ENCODE measurements at regions not wholly inside any gene's neighbourhood (a gene's known extent, or its start where the extent isn't known, plus 50 kb on each side); places are given as distances from the start of the nearest gene placed in this dataset.
"Not testable (repeated sequence)": the region's sequence is repeated elsewhere in the genome, so short reads cannot be mapped to it uniquely, and the experiment has no call there.

DNA sequence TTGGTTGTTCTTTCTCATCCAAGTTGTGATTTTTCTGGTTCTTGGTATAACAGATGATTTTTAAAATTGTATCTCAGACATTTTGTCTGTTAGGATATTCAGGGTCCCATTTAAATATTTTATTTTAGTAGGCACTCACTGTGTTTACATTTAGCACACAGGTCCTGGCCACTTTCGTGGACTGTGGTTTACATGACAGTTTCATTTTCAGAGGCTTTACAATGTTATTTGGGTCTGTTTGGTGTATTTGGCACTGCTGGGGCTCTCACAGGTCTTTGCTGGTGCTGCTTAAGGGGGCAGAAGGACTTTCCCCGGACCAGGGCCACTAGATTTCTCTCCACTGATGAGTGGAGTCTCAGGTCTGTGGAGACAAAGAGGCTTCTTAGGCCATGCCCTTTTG is 75.5 kb upstream of the TGM3 start:
- no peaks in the 10 kb centered on the region for H3K4me1 ChIP-seq (ENCODE audit: control insufficient read depth, insufficient read depth, low read length, poor library complexity, severe bottlenecking)
- H3K9me3 ChIP-seq (ENCODE audit: control insufficient read depth, low read length): peaks cover 7% of the 10 kb centered on the region
- 67% methylated on average over 1 of the region's 2 CpGs; no CpG with 5 or more reads in 1 of the 2 experiments for WGBS, 2 experiments (ENCODE audit: insufficient coverage in 2 of 2)
- H3K27ac ChIP-seq (ENCODE audit: low read depth, low read length, severe bottlenecking): no peak overlapping the region
- H3K36me3 ChIP-seq (ENCODE audit: control insufficient read depth, insufficient read depth, low read length): no peaks in the 10 kb centered on the region
- H3K4me3 ChIP-seq (ENCODE audit: extremely low read depth, insufficient read depth, low read length, poor library complexity, severe bottlenecking): no peak overlapping the region

DNA sequence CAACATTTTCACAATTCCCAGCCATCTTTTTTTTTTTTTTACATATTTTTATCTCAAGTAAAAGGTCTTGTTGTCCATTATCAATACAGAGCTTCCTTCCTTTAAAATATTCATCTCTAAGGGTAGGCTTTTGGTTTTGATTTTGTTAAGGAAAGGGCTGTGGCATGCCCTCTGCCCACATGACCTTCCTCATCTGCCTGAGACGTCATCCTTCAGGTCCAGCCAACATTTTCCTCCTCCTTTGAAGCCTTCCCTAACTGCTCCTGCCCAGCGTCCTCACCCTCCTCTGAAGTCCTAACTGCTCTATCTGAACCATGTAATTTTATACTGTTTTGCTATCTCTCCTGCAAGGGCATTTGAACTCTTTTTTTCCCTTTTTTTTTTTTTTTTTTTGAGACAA is 73.9 kb upstream of the TGM3 start:
- no peaks in the 10 kb centered on the region for H3K4me1 ChIP-seq (ENCODE audit: control insufficient read depth, insufficient read depth, low read length, poor library complexity, severe bottlenecking)

DNA sequence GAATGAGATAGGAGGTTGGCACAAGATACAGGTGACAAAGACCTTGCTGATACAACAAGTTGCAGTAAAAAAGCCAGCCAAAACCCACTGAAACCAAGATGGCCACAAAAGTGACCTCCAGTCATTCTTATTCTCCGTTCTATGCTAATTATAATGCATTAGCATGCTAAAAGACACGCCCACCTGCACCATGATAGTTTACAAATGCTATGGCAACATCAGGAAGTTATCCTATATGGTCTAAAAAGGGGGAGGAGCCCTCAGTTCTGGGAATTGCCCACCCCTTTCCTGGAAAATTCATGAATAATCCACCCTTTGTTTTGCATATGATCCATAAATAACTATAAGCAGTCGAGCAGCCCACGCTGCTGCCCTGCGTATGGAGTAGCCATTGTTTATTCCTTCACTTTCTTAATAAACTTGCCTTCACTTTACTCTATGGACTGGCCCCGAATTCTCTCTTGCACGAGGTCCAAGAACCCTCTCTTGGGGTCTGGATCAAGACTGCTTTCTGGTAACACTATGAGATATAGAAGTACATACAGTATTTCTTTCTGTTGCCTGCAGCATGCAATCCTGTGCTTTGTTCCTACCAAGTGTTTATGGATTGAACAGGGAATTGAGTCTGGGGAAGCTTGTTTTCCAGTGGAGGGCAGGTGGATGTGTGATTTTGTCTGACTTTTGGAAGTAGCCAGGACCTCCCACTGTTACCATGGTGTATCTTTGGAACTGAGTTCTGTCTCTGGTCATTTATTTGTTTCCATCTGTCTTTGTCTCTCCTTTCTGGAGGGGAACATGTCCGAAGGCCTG is 72.0 kb upstream of the TGM3 start:
- Histone ChIP-seq H3K4me3 (ENCODE audit: extremely low read depth, insufficient read depth, low read length, poor library complexity, severe bottlenecking) (no peak overlapping the region), H3K9me3 (ENCODE audit: control insufficient read depth, low read length) (peaks cover 7% of the 10 kb centered on the region), H3K4me1 (ENCODE audit: control insufficient read depth, insufficient read depth, low read length, poor library complexity, severe bottlenecking) (no peaks in the 10 kb centered on the region), H3K36me3 (ENCODE audit: control insufficient read depth, insufficient read depth, low read length) (no peaks in the 10 kb centered on the region), H3K27ac (ENCODE audit: low read depth, low read length, severe bottlenecking) (no peak overlapping the region)
- 90 to 95% methylated on average over 4 to 6 of the region's 8 CpGs for WGBS, 2 experiments (ENCODE audit: insufficient coverage in 2 of 2)

More for the DNA sequence above, 73.9 kb upstream of the TGM3 start:
- Histone ChIP-seq H3K9me3 (ENCODE audit: control insufficient read depth, low read length) (peaks cover 7% of the 10 kb centered on the region), H3K27ac (ENCODE audit: low read depth, low read length, severe bottlenecking) (no peak overlapping the region), H3K36me3 (ENCODE audit: control insufficient read depth, insufficient read depth, low read length) (no peaks in the 10 kb centered on the region), H3K4me3 (ENCODE audit: extremely low read depth, insufficient read depth, low read length, poor library complexity, severe bottlenecking) (no peak overlapping the region)
- 75 to 83% methylated on average over 2 of the region's 2 CpGs for WGBS, 2 experiments (ENCODE audit: insufficient coverage in 2 of 2)

DNA sequence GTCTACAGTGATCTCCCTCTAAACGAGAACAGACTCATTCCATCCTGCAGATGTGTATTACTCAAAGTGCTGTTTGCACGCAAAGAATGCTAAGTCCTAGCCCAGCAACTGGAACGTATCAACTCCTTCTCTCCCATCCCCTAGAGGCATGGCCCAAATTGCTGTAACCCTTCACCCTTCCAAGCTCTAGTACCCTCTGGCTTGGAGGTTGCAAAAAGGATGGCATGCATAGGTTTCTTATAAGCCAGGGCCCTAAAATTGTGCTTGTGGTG is 71.5 kb upstream of the TGM3 start:
- 95 to 100% methylated on average over 1 to 3 of the region's 3 CpGs for WGBS, 2 experiments (ENCODE audit: insufficient coverage in 2 of 2)
- no peaks in the 10 kb centered on the region for H3K36me3 ChIP-seq (ENCODE audit: control insufficient read depth, insufficient read depth, low read length)
- H3K27ac ChIP-seq (ENCODE audit: low read depth, low read length, severe bottlenecking): no peak overlapping the region
- H3K4me1 ChIP-seq (ENCODE audit: control insufficient read depth, insufficient read depth, low read length, poor library complexity, severe bottlenecking): no peaks in the 10 kb centered on the region
- no peak overlapping the region for H3K4me3 ChIP-seq (ENCODE audit: extremely low read depth, insufficient read depth, low read length, poor library complexity, severe bottlenecking)
- H3K9me3 ChIP-seq (ENCODE audit: control insufficient read depth, low read length): peaks cover 7% of the 10 kb centered on the region

DNA sequence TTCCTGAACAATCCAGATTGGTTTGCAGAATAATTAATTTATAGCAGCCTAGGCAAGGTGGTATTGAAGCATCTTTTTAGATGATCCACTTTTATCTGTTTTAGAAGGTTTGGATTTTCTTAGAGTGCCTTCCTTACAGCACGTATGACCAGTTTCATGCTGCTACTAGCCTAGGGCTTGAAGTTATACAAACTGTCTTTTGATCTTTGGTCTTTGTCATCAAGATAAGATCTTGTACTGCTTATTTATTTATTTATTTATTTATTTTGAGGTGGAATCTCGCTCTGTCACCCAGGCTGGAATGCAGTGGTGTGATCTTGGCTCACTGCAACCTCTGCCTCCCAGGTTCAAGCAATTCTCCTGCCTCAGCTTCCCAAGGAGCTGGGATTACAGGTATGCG is 68.5 kb upstream of the TGM3 start:
- H3K4me3 ChIP-seq (ENCODE audit: extremely low read depth, insufficient read depth, low read length, poor library complexity, severe bottlenecking); H3K27ac ChIP-seq (ENCODE audit: low read depth, low read length, severe bottlenecking); H3K36me3 ChIP-seq (ENCODE audit: control insufficient read depth, insufficient read depth, low read length); H3K9me3 ChIP-seq (ENCODE audit: control insufficient read depth, low read length); H3K4me1 ChIP-seq (ENCODE audit: control insufficient read depth, insufficient read depth, low read length, poor library complexity, severe bottlenecking): not testable (repeated sequence)
- 100% methylated on average over 1 of the region's 3 CpGs; no CpG with 5 or more reads in 1 of the 2 experiments for WGBS, 2 experiments (ENCODE audit: insufficient coverage in 2 of 2)

DNA sequence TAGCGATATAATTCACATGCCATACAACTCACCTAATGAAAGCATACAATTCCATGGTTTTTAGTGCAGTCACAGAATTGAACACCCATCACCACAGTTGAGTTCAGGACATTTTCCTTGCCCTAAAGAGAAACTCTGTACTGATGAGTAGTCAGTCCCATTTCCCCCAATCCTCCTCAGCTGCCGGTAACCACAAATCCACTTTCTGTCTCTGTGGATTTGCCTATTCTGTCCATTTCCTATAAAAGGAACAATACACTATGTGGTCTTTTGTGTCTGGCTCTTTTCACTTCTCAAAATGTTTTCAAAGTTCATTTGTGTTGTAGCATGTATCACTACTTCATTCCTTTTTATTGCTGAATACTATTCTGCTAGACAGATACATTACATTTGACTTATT is 67.9 kb upstream of the TGM3 start:
- H3K4me3 ChIP-seq (ENCODE audit: extremely low read depth, insufficient read depth, low read length, poor library complexity, severe bottlenecking): no peak overlapping the region
- WGBS, 2 experiments (ENCODE audit: insufficient coverage in 2 of 2): 100% methylated on average over 1 of the region's 2 CpGs
- peaks cover 9% of the 10 kb centered on the region for H3K4me1 ChIP-seq (ENCODE audit: control insufficient read depth, insufficient read depth, low read length, poor library complexity, severe bottlenecking)
- H3K36me3 ChIP-seq (ENCODE audit: control insufficient read depth, insufficient read depth, low read length): no peaks in the 10 kb centered on the region
- no peak overlapping the region for H3K27ac ChIP-seq (ENCODE audit: low read depth, low read length, severe bottlenecking)
- no peaks in the 10 kb centered on the region for H3K9me3 ChIP-seq (ENCODE audit: control insufficient read depth, low read length)

DNA sequence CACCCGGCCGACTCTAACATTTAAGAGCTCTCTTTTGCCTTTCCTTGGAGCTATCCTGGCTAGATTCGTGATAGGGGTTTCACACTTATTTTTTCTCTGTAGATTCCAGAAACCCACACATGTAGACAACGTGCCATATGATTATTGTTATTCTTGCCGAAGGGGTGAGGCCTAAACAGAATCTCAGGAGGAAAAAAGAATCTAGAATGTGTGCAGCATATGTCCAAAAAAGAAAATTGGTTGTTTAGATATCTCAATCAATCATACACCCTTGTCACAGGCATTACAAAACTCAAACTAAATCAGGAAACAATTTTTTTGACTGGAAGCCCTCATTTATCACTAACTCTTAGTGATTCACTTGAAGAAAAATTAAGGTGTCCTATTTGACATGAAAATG is 66.9 kb upstream of the TGM3 start:
- Histone ChIP-seq H3K36me3 (ENCODE audit: control insufficient read depth, insufficient read depth, low read length) (no peaks in the 10 kb centered on the region), H3K4me1 (ENCODE audit: control insufficient read depth, insufficient read depth, low read length, poor library complexity, severe bottlenecking) (peaks cover 9% of the 10 kb centered on the region), H3K4me3 (ENCODE audit: extremely low read depth, insufficient read depth, low read length, poor library complexity, severe bottlenecking) (no peak overlapping the region), H3K9me3 (ENCODE audit: control insufficient read depth, low read length) (no peaks in the 10 kb centered on the region), H3K27ac (ENCODE audit: low read depth, low read length, severe bottlenecking) (no peak overlapping the region)
- 96 to 100% methylated on average over 3 to 4 of the region's 5 CpGs for WGBS, 2 experiments (ENCODE audit: insufficient coverage in 2 of 2)

DNA sequence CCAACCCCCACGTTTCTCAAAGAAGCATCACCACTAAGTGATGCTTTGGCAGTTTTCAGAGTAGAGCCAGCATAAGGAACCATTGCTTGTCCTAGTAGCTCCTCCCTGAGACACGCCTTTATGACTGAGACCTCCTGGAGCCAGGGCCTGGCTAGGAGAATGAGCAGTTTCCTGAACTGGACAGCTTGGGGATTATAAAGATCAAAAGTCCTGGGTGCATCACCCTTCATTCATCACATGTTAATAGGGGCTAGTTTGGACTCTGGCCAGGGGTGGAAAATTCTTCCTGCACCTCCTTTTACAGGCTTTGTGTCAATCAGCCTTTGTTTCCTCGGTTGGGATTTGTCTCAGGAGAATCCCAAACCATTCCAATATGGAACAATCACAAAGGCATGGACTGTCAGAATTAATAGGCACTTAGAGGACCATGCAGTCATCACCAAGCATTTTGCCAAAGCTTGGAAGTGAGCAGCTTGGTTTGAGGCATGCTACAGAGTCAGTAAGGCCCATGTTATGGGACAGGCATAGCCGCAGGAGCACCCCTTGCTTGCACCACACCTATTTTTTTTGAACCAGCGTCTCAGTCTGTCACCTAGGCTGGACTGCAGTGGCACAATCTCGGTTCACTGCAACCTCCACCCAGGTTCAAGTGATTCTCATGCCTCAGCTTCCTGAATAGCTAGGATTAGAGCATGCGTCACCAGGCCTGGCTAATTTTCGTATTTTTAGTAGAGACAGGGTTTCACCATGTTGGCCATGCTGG is 64.9 kb upstream of the TGM3 start:
- Histone ChIP-seq H3K4me3 (ENCODE audit: extremely low read depth, insufficient read depth, low read length, poor library complexity, severe bottlenecking) (no peak overlapping the region), H3K36me3 (ENCODE audit: control insufficient read depth, insufficient read depth, low read length) (no peaks in the 10 kb centered on the region), H3K27ac (ENCODE audit: low read depth, low read length, severe bottlenecking) (no peak overlapping the region), H3K4me1 (ENCODE audit: control insufficient read depth, insufficient read depth, low read length, poor library complexity, severe bottlenecking) (peaks cover 17% of the 10 kb centered on the region), H3K9me3 (ENCODE audit: control insufficient read depth, low read length) (no peaks in the 10 kb centered on the region)
- 87 to 91% methylated on average over 7 to 8 of the region's 8 CpGs for WGBS, 2 experiments (ENCODE audit: insufficient coverage in 2 of 2)

DNA sequence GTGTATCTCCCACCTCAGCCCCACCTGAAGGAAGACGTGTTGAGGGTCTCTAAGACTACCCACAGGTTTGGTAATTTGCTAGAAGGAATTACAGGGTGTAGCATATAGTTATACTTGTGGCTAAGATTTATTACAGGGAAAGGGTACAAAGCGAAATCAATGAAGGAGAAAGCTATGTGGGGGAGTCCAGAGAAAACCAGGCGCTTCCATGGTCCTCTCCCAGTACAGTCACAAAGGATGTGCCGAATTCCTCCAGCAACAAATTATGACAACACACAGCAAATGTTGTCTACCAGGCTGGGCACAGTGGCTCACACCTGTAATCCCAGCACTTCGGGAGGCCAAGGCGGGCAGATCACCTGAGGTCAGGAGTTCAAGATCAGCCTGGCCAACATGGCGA is 64.1 kb upstream of the TGM3 start:
- no peaks in the 10 kb centered on the region for H3K36me3 ChIP-seq (ENCODE audit: control insufficient read depth, insufficient read depth, low read length)
- H3K4me3 ChIP-seq (ENCODE audit: extremely low read depth, insufficient read depth, low read length, poor library complexity, severe bottlenecking): no peak overlapping the region
- H3K9me3 ChIP-seq (ENCODE audit: control insufficient read depth, low read length): no peaks in the 10 kb centered on the region
- WGBS, 2 experiments (ENCODE audit: insufficient coverage in 2 of 2): 98 to 100% methylated on average over 5 to 6 of the region's 7 CpGs
- H3K4me1 ChIP-seq (ENCODE audit: control insufficient read depth, insufficient read depth, low read length, poor library complexity, severe bottlenecking): peaks cover 20% of the 10 kb centered on the region
- H3K27ac ChIP-seq (ENCODE audit: low read depth, low read length, severe bottlenecking): no peak overlapping the region

DNA sequence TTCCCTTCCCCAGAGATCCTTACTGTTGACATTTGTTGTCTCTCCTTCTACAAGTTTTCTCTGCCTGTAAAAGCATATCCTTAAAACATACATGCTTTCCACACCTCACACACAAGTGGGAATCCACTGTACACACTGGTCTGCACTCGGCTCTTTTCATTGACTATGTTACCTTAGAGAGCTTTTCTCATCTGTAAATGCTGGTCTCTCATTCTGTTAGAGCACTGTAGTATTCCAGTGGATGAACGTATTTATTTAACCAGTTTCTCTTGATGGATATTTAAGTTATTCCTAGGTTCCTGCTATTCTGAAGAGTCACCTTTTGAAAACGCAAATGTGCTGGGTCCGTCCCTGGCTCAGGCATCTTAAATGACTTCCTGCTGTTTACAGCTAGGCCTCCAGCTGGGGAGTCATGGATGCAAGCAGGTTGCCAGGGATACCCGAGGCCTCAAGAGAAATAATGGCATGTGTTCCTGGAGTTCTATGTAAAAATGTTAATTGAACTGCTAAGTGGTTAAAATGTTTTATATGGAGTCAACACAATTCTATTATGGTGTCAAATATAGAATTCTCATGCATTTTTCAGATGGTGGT is 61.1 kb upstream of the TGM3 start:
- Histone ChIP-seq H3K27ac (ENCODE audit: low read depth, low read length, severe bottlenecking) (peak overlapping the region; percentile 11), H3K4me1 (ENCODE audit: control insufficient read depth, insufficient read depth, low read length, poor library complexity, severe bottlenecking) (peaks cover 27% of the 10 kb centered on the region), H3K4me3 (ENCODE audit: extremely low read depth, insufficient read depth, low read length, poor library complexity, severe bottlenecking) (no peak overlapping the region), H3K36me3 (ENCODE audit: control insufficient read depth, insufficient read depth, low read length) (no peaks in the 10 kb centered on the region), H3K9me3 (ENCODE audit: control insufficient read depth, low read length) (no peaks in the 10 kb centered on the region)
- 7 to 12% methylated on average over 2 to 4 of the region's 5 CpGs for WGBS, 2 experiments (ENCODE audit: insufficient coverage in 2 of 2)

DNA sequence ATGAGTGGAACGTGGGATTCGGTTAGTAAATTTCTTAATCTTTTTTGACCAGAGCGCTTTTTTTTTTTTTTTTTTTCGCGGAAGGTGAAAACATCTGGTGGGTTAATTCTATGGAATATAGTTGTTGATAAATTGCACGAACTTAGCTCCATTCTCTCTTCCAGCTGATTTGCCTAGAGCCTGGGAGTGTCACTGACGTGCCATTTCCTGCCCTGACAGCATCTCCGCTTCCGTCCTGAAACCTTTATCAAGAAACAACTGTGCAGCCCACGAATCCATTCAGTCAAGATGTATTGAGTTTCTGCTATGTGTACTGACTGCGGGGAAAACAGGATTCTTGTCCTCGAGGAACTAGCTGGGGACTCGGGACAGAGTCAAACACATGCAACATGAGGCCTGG is 59.5 kb upstream of the TGM3 start:
- Histone ChIP-seq H3K27ac (ENCODE audit: low read depth, low read length, severe bottlenecking) (peak overlapping the region; percentile 68), H3K4me1 (ENCODE audit: control insufficient read depth, insufficient read depth, low read length, poor library complexity, severe bottlenecking) (peaks cover 18% of the 10 kb centered on the region), H3K4me3 (ENCODE audit: extremely low read depth, insufficient read depth, low read length, poor library complexity, severe bottlenecking) (no peak overlapping the region), H3K36me3 (ENCODE audit: control insufficient read depth, insufficient read depth, low read length) (no peaks in the 10 kb centered on the region), H3K9me3 (ENCODE audit: control insufficient read depth, low read length) (no peaks in the 10 kb centered on the region)
- WGBS, 2 experiments (ENCODE audit: insufficient coverage in 2 of 2): 88 to 91% methylated on average over 4 to 10 of the region's 13 CpGs

All from mesodermal cell (in vitro differentiated cells).